ENCODE measurements at regions not wholly inside any gene's neighbourhood (a gene's known extent, or its start where the extent isn't known, plus 50 kb on each side); places are given as distances from the start of the nearest gene placed in this dataset.

GRCh38 chr17:28247671-28248555 is 71.1 kb upstream of the TMEM97 start:
- 90% methylated on average over 15 of the region's 15 CpGs for WGBS (ENCODE audit: insufficient coverage)
- no peak for TF ChIP-seq CTCF (IDR thresholded peaks at IDR 0.05)
- no peaks in the 10 kb centered on the region for H3K36me3 ChIP-seq (ENCODE audit: control insufficient read depth, insufficient read depth, low read length)
- no peak overlapping the region for H3K27ac Mint-ChIP-seq
- H3K4me1 ChIP-seq (ENCODE audit: control insufficient read depth, insufficient read depth, low read length): peaks cover 12% of the 10 kb centered on the region
- peaks cover 16% of the 10 kb centered on the region for H3K27me3 ChIP-seq (ENCODE audit: control insufficient read depth, insufficient read depth, low read length)
- H3K4me1 Mint-ChIP-seq: peaks cover 10% of the 10 kb centered on the region in 2 donors
- no peak overlapping the region for H3K27ac ChIP-seq (ENCODE audit: low read length)
- no peak overlapping the region for H3K4me3 Mint-ChIP-seq
- no peak for ATAC-seq
- DNase-seq: no peak
- no peaks in the 10 kb centered on the region for H3K9me3 Mint-ChIP-seq
- no peak overlapping the region for H3K4me3 ChIP-seq (ENCODE audit: low read length)
- peaks cover 15 to 23% of the 10 kb centered on the region in 2 donors for H3K27me3 Mint-ChIP-seq (ENCODE audit: low read depth in 2 of 2)
- no peaks in the 10 kb centered on the region for H3K9me3 ChIP-seq (ENCODE audit: control insufficient read depth, insufficient read depth, low read length)
- intact Hi-C loops (cut with micrococcal nuclease): no loop called here
- no peaks in the 10 kb centered on the region for H3K36me3 Mint-ChIP-seq

GRCh38 chr17:28249706-28250105 is 69.3 kb upstream of the TMEM97 start:
- no peaks in the 10 kb centered on the region for H3K36me3 Mint-ChIP-seq
- peaks cover 19% of the 10 kb centered on the region for H3K27me3 ChIP-seq (ENCODE audit: control insufficient read depth, insufficient read depth, low read length)

GRCh38 chr17:28252436-28252835 is 66.6 kb upstream of the TMEM97 start:
- H3K27ac Mint-ChIP-seq: no peak overlapping the region
- ATAC-seq (no peak), DNase-seq (no peak)
- WGBS (ENCODE audit: insufficient coverage): 89% methylated on average over 7 of the region's 7 CpGs
- Histone ChIP-seq H3K36me3 (ENCODE audit: control insufficient read depth, insufficient read depth, low read length) (no peaks in the 10 kb centered on the region), H3K4me3 (ENCODE audit: low read length) (no peak overlapping the region), H3K27me3 (ENCODE audit: control insufficient read depth, insufficient read depth, low read length) (peaks cover 19% of the 10 kb centered on the region), H3K27ac (ENCODE audit: low read length) (no peak overlapping the region), H3K9me3 (ENCODE audit: control insufficient read depth, insufficient read depth, low read length) (no peaks in the 10 kb centered on the region), H3K4me1 (ENCODE audit: control insufficient read depth, insufficient read depth, low read length) (peaks cover 12% of the 10 kb centered on the region)
- peaks cover 14 to 15% of the 10 kb centered on the region in 2 donors for H3K27me3 Mint-ChIP-seq (ENCODE audit: low read depth in 2 of 2)
- H3K4me1 Mint-ChIP-seq: peaks cover 10% of the 10 kb centered on the region in 2 donors
- peak overlapping the region; percentile 13 for H3K4me3 Mint-ChIP-seq
- intact Hi-C loops (cut with micrococcal nuclease): no loop called here
- no peak for TF ChIP-seq CTCF (IDR thresholded peaks at IDR 0.05)
- no peaks in the 10 kb centered on the region for H3K36me3 Mint-ChIP-seq
- no peaks in the 10 kb centered on the region for H3K9me3 Mint-ChIP-seq

More at GRCh38 chr17:28249706-28250105, 69.3 kb upstream of the TMEM97 start:
- Histone ChIP-seq H3K36me3 (ENCODE audit: control insufficient read depth, insufficient read depth, low read length) (no peaks in the 10 kb centered on the region), H3K9me3 (ENCODE audit: control insufficient read depth, insufficient read depth, low read length) (no peaks in the 10 kb centered on the region), H3K4me3 (ENCODE audit: low read length) (no peak overlapping the region), H3K4me1 (ENCODE audit: control insufficient read depth, insufficient read depth, low read length) (peaks cover 12% of the 10 kb centered on the region), H3K27ac (ENCODE audit: low read length) (no peak overlapping the region)
- intact Hi-C loops (cut with micrococcal nuclease): no loop called here
- Mint-ChIP-seq H3K4me3 (no peak overlapping the region), H3K27me3 (ENCODE audit: low read depth in 2 of 2) (peaks cover 15 to 19% of the 10 kb centered on the region in 2 donors), H3K9me3 (no peaks in the 10 kb centered on the region), H3K4me1 (peaks cover 10% of the 10 kb centered on the region in 2 donors), H3K27ac (no peak overlapping the region)
- no peak for TF ChIP-seq CTCF (IDR thresholded peaks at IDR 0.05)
- no peak for DNase-seq
- WGBS (ENCODE audit: insufficient coverage): 90% methylated on average over 5 of the region's 5 CpGs
- peak in 1 of 3 donors; percentile 5 for ATAC-seq

Data from natural killer cell (primary cell).